Psoas muscle (tissue), 7 donors: ENCODE measurements at regions not wholly inside any gene's neighbourhood (a gene's known extent, or its start where the extent isn't known, plus 50 kb on each side); places are given as distances from the start of the nearest gene placed in this dataset.

Experiments used
- ATAC-seq, 4 donors: fragments of 200-7000 bp; cut with Tn5 transposase; one replicate each; pipeline ENCODE4 v1.9.1; 2020; ENCODE audit warnings: moderate library complexity in 3 of 4, mild to moderate bottlenecking in 2 of 4
- DNase-seq, 2 donors: peaks; one replicate each; pipeline ENCODE4 v3.0.0-alpha.2; 2020
- H3K27ac ChIP-seq: fragments of 200-600 bp; one replicate; pipeline ENCODE4 v1.8.0; 2022
- H3K27me3 ChIP-seq, 3 donors: fragments of 200-600 bp in 1 of 3; one replicate each; pipeline versions ENCODE4 v1.6.1 to v1.8.0; 2013 to 2022; ENCODE audit warnings: low read length in 2 of 3, mild to moderate bottlenecking in 2 of 3, moderate library complexity in 1 of 3; ENCODE audit not compliant: insufficient read depth in 3 of 3
- H3K36me3 ChIP-seq, 2 donors: fragments of 200-600 bp in 1 of 2; one replicate each; pipeline versions ENCODE4 v1.6.1 to v1.8.0; 2013 to 2022; ENCODE audit warnings: low read depth in 1 of 2, mild to moderate bottlenecking in 1 of 2, moderate library complexity in 1 of 2; ENCODE audit not compliant: insufficient read depth in 1 of 2
- H3K4me1 ChIP-seq: fragments of 200-600 bp; one replicate; pipeline ENCODE4 v1.8.0; 2022
- H3K4me3 ChIP-seq: fragments of 200-600 bp; one replicate; pipeline ENCODE4 v1.8.0; 2022; ENCODE audit warnings: mild to moderate bottlenecking
- H3K9me3 ChIP-seq: fragments of 200-600 bp; one replicate; pipeline ENCODE4 v1.8.0; 2022
- WGBS, 3 donors: extraction: QIAGEN DNeasy Blood & Tissue Kit; methylation state at CpG; one replicate each; pipeline versions ENCODE4 v1.1.6 to v1.1.7; 2013; 5-methylcytosine and 5-hydroxymethylcytosine counted together
- intact Hi-C, 2 donors: fragments of 100-400 bp; cut with DNase I; formaldehyde crosslinking; loops; one replicate each; pipeline versions ENCODE4 v1.11.0 to v1.14.2; 2022
- TF ChIP-seq, protein P1 (sequence below): fragments of 200-600 bp; IDR thresholded peaks from one replicate; pipeline ENCODE4 v1.8.0; 2022; ENCODE audit warnings: antibody characterized with exemption
- donor health status: healthy with polysubstance abuse.
- donor health status: DM: no; HTN: no; CAD: no; lungs with moderate emphysema.
- donor health status: Bipolar disorder and iron deficiency.
- donor health status: healthy.
- donor health status: DM: yes; HTN: yes; CAD: no.
- donor health status: DM: no; HTN: no; CAD: no.
- donor health status: DM: yes; HTN: yes; CAD: no.

DNA sequence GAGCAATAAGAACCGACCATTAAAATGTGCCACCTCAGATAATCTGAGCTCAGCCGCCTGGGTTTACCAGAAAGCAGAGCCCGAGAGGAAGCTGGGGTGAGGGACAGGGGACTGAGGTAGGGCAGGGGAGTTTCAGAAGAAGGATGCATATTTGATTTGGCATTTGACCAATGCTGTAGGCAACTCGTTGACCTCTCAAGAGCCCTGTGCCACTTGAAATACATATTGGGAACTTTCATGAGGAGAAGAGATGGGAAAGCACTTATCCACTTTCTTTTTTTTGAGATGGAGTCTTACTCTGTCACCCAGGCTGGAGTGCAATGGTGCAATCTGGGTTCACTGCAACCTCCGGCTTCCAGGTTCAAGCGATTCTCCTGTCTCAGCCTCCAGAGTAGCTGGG lies 148.4 kb upstream of the SPRED2 start:
- no peak overlapping the region for H3K4me3 ChIP-seq
- no peak for ATAC-seq
- no peaks in the 10 kb centered on the region for H3K27me3 ChIP-seq
- no peak overlapping the region for H3K27ac ChIP-seq
- H3K9me3 ChIP-seq = no peaks in the 10 kb centered on the region
- no peaks in the 10 kb centered on the region for H3K4me1 ChIP-seq
- no peak for DNase-seq
- TF ChIP-seq, protein P1, sequence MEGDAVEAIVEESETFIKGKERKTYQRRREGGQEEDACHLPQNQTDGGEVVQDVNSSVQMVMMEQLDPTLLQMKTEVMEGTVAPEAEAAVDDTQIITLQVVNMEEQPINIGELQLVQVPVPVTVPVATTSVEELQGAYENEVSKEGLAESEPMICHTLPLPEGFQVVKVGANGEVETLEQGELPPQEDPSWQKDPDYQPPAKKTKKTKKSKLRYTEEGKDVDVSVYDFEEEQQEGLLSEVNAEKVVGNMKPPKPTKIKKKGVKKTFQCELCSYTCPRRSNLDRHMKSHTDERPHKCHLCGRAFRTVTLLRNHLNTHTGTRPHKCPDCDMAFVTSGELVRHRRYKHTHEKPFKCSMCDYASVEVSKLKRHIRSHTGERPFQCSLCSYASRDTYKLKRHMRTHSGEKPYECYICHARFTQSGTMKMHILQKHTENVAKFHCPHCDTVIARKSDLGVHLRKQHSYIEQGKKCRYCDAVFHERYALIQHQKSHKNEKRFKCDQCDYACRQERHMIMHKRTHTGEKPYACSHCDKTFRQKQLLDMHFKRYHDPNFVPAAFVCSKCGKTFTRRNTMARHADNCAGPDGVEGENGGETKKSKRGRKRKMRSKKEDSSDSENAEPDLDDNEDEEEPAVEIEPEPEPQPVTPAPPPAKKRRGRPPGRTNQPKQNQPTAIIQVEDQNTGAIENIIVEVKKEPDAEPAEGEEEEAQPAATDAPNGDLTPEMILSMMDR = no peak
- H3K36me3 ChIP-seq = no peaks in the 10 kb centered on the region
- intact Hi-C loops = no loop called here
- 87 to 89% (median 88%) methylated on average over 6 of the region's 6 CpGs for WGBS, 3 donors

DNA sequence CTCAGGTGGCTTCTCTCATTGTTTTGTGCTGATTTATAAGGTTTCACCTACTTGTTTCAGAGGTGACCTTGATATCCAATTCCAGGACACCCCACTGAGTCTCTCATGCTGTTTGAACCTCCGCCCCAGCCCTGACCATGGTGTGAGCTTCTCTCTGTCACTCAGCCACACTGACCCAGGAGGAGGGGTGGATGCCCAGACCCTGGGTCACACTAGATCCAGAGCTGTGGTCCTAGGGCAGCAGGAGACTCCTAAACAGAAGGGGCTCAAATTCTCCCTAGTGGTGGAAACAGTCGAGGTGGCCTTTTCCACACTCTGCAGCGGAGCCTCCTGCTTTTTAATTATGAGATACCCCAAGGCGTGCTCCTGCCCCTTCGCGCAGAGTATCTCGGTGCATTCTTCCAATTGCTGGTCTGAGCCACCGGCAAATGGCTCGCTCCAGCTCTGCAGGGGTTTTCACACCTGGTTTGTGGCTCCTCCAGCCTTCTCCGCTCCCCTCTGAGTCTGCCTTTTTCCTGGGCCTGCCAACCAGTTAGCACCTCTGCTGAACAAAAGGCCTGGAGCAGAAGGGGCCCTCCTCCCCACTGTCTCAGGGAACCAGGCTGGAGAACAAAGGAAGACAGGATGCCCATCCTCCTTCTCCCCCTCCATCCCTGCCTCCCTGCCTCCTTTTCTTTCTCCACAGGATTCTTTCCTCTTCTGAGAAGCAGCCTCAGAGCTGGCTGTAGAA lies 147.3 kb upstream of the SPRED2 start:
- Histone ChIP-seq H3K4me3 (no peak overlapping the region), H3K36me3 (no peaks in the 10 kb centered on the region), H3K27ac (no peak overlapping the region), H3K4me1 (no peaks in the 10 kb centered on the region), H3K9me3 (no peaks in the 10 kb centered on the region), H3K27me3 (no peaks in the 10 kb centered on the region)
- TF ChIP-seq, protein P1 = no peak
- intact Hi-C loops = no loop called here
- no peak for DNase-seq
- 60 to 69% (median 69%) methylated on average over 10 of the region's 10 CpGs for WGBS, 3 donors
- no peak for ATAC-seq

DNA sequence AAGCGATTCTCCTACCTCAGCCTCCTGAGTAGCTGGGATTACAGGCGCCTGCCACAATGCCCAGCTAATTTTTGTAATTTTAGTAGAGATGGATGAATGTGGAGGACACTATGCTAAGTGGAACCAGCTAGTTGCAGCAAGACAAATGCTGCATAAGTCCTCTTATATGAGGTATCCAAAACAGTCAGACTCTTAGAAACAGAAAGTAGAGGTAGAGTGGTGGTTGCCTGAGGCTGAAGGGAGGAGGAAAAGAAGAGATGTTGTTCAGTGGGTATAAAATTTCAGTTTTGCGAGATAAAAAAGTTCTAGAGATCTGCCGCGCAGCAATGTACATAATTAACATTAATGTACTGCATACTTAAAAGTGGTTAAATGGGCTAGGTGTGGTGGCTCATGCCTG lies 145.3 kb upstream of the SPRED2 start:
- no peak for ATAC-seq
- no peak for DNase-seq
- Histone ChIP-seq H3K27me3 (no peaks in the 10 kb centered on the region), H3K4me1 (no peaks in the 10 kb centered on the region), H3K9me3 (no peaks in the 10 kb centered on the region), H3K36me3 (no peaks in the 10 kb centered on the region), H3K27ac (no peak overlapping the region), H3K4me3 (no peak overlapping the region)
- intact Hi-C loops = no loop called here
- WGBS, 3 donors = 89 to 96% (median 94%) methylated on average over 5 of the region's 5 CpGs
- TF ChIP-seq, protein P1 = no peak

DNA sequence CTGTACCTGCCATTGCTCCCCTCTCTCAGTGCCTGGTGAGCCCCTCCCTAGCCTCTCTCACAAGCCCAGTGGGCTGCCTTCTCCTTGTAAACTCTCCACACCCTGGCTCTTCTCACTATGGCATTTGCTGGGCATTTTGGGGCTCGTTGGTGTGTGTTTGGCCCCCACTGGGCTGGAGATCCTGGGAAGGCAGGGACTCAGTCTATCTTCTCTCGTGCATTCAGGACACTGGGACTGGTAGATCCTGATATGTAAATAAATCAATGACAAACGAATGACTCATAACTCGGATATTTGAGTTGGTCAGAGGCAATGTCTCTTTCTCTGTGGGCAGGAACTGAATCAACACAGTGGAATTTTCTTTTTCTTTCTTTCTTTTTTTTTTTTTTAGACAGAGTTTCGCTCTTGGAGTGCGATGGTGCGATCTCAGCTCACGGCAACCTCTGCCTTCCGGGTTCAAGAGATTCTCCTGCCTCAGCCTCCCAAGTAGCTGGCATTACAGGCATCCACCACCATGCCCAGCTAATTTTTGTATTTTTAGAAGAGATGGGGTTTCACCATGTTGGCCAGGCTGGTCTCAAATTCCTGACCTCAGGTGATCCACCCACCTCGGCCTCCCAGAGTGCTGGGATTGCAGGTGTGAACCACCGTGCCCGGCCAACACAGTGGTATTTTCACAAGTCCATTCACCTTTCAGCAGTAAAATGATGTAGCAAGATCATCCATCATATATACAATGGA lies 144.6 kb upstream of the SPRED2 start:
- peak in 3 of 4 donors; percentile 44 to 60 (median 58) for ATAC-seq
- Histone ChIP-seq H3K4me3 (no peak overlapping the region), H3K4me1 (no peaks in the 10 kb centered on the region), H3K36me3 (no peaks in the 10 kb centered on the region), H3K27ac (no peak overlapping the region), H3K27me3 (no peaks in the 10 kb centered on the region), H3K9me3 (no peaks in the 10 kb centered on the region)
- 74 to 81% (median 74%) methylated on average over 12 of the region's 12 CpGs for WGBS, 3 donors
- TF ChIP-seq, protein P1 = no peak
- DNase-seq = no peak
- intact Hi-C loops = no loop called here
